ENCODE measurements at regions not wholly inside any gene's neighbourhood (a gene's known extent, or its start where the extent isn't known, plus 50 kb on each side); places are given as distances from the start of the nearest gene placed in this dataset.

DNA sequence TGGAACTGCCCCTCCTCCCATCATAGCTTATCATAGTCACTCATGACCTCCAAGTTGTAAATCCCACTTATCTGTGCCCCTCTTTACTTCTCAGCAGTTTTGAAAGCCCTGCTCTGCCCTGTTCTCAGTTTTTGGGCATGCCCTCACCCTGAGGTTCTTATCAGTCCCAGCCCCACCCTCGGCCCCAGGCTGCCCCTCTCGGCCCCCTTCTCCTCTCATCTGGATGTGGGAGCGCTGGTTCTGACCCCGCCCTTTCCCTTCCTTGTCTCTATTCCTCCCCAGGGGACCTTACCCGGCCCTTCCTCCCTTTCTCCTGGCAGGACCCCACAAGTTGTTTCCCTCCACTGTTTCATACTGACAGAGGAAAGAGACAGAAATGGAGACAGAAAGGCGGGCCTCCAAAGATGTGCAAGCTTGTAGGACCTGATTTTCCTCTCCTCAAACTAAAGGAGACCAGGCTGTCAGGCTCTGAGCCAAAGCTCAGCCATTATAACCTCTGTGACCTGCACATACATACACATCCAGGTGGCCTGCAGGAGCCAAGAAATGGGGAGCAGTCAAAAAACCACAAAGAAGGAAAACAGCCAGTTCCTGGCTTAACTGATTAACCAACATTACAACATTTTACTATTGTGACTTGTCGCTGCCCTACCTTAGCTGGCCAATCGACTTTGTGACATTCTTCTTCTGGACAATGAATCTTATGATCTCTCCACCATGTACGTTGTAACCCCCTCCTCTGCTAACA lies 171.0 kb upstream of the HS6ST1 start:
- Histone ChIP-seq H3K36me3 (no peaks in the 10 kb centered on the region), H3K4me1 (peaks cover 0 to 6% of the 10 kb centered on the region in 2 donors), H3K4me3 (no peak overlapping the region), H3K9me3 (no peaks in the 10 kb centered on the region), H3K27me3 (no peaks in the 10 kb centered on the region), H3K27ac (no peak overlapping the region)
- TF ChIP-seq, protein P1, sequence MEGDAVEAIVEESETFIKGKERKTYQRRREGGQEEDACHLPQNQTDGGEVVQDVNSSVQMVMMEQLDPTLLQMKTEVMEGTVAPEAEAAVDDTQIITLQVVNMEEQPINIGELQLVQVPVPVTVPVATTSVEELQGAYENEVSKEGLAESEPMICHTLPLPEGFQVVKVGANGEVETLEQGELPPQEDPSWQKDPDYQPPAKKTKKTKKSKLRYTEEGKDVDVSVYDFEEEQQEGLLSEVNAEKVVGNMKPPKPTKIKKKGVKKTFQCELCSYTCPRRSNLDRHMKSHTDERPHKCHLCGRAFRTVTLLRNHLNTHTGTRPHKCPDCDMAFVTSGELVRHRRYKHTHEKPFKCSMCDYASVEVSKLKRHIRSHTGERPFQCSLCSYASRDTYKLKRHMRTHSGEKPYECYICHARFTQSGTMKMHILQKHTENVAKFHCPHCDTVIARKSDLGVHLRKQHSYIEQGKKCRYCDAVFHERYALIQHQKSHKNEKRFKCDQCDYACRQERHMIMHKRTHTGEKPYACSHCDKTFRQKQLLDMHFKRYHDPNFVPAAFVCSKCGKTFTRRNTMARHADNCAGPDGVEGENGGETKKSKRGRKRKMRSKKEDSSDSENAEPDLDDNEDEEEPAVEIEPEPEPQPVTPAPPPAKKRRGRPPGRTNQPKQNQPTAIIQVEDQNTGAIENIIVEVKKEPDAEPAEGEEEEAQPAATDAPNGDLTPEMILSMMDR (IDR thresholded peaks at IDR 0.05): no peak
- peak in 1 of 2 donors; percentile 27 for DNase-seq (ENCODE audit: low spot score in 2 of 2)
- intact Hi-C loops (cut with DNase I): no loop called here

DNA sequence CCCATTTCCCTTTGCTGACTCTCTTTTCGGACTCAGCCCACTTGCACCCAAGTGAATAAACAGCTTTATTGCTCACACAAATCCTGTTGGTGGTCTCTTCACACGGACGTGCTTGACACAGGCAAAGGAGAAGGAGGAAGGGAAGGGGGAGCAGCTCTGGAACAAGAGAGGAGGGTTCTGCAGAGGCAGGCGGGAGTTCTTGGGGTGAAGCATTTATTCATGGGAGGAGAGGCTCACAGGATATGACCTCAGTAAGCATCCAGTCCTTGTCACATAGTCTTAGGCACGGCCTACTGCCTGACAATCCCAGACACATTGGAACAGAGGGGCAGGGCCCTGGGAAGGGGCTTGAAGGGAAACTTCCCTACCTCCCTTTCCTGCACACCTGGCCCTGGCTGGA lies 171.7 kb upstream of the HS6ST1 start:
- H3K36me3 ChIP-seq: no peaks in the 10 kb centered on the region
- peaks cover 0 to 12% of the 10 kb centered on the region in 2 donors for H3K4me1 ChIP-seq
- H3K27ac ChIP-seq: no peak overlapping the region
- no peaks in the 10 kb centered on the region for H3K9me3 ChIP-seq
- intact Hi-C loops (cut with DNase I): no loop called here
- H3K4me3 ChIP-seq: no peak overlapping the region
- DNase-seq (ENCODE audit: low spot score in 2 of 2): peak in 1 of 2 donors; percentile 27
- TF ChIP-seq, protein P1 (IDR thresholded peaks at IDR 0.05): no peak
- no peaks in the 10 kb centered on the region for H3K27me3 ChIP-seq

- DNase-seq (ENCODE audit: low spot score in 2 of 2): peak in 1 of 2 donors; percentile 35
- TF ChIP-seq, protein P1 (IDR thresholded peaks at IDR 0.05): no peak
Observed at GRCh38 chr2:128490881-128491691, 172.4 kb upstream of the HS6ST1 start.

GRCh38 chr2:128491692-128492244 lies 173.1 kb upstream of the HS6ST1 start:
- Histone ChIP-seq H3K27ac (no peak overlapping the region), H3K27me3 (no peaks in the 10 kb centered on the region), H3K4me1 (peaks cover 0 to 14% of the 10 kb centered on the region in 2 donors), H3K4me3 (no peak overlapping the region), H3K36me3 (no peaks in the 10 kb centered on the region), H3K9me3 (no peaks in the 10 kb centered on the region)
- DNase-seq (ENCODE audit: low spot score in 2 of 2): no peak
- intact Hi-C loops (cut with DNase I): no loop called here
- TF ChIP-seq, protein P1 (IDR thresholded peaks at IDR 0.05): no peak

More at GRCh38 chr2:128490881-128491691, 172.4 kb upstream of the HS6ST1 start:
- Histone ChIP-seq H3K27ac (no peak overlapping the region), H3K9me3 (no peaks in the 10 kb centered on the region), H3K4me3 (no peak overlapping the region), H3K4me1 (peaks cover 0 to 14% of the 10 kb centered on the region in 2 donors), H3K36me3 (no peaks in the 10 kb centered on the region), H3K27me3 (no peaks in the 10 kb centered on the region)
- intact Hi-C loops (cut with DNase I): no loop called here

GRCh38 chr2:128492966-128493811 lies 174.5 kb upstream of the HS6ST1 start:
- Histone ChIP-seq H3K36me3 (no peaks in the 10 kb centered on the region), H3K4me1 (peaks cover 0 to 14% of the 10 kb centered on the region in 2 donors), H3K27ac (no peak overlapping the region), H3K27me3 (no peaks in the 10 kb centered on the region), H3K9me3 (no peaks in the 10 kb centered on the region), H3K4me3 (no peak overlapping the region)
- DNase-seq (ENCODE audit: low spot score in 2 of 2): peak in 1 of 2 donors; percentile 54
- TF ChIP-seq, protein P1 (IDR thresholded peaks at IDR 0.05): no peak
- intact Hi-C loops (cut with DNase I): no loop called here
